ENCODE measurements at regions not wholly inside any gene's neighbourhood (a gene's known extent, or its start where the extent isn't known, plus 50 kb on each side); places are given as distances from the start of the nearest gene placed in this dataset.

DNA sequence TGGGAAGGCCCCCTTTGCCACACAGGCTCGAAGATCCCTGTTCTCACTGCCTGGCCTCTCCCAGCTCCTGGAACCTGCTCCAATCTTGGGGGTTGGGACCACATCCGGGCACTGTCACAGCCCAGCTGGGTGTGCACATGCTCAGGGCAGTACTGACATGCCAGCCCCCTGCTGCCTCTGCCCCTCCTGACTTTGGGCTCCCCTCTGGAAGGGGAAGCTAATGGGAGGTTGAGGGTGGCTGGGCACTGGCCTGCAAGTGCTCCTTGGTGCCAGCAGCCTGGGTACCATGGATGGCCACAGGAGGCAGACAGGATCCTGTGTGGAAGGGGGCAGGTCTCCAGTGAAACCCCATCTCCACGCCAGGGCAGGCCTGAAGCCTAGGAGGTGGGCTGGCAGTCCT, 126.1 kb upstream of the NOL4 start:
- Histone ChIP-seq H3K36me3 (no peaks in the 10 kb centered on the region), H3K27ac (no peak overlapping the region), H3K9me3 (no peaks in the 10 kb centered on the region), H3K4me1 (no peaks in the 10 kb centered on the region), H3K27me3 (no peaks in the 10 kb centered on the region), H3K4me3 (no peak overlapping the region)
- intact Hi-C loops (cut with DNase I; ENCODE audit: low total_unique reads): no loop called here
- no peak for DNase-seq (ENCODE audit: low spot score in 2 of 2)
- TF ChIP-seq POLR2AphosphoS5 (IDR thresholded peaks at IDR 0.05) (no peak), POLR2A (IDR thresholded peaks at IDR 0.05) (no peak)
- TF ChIP-seq, protein P1, sequence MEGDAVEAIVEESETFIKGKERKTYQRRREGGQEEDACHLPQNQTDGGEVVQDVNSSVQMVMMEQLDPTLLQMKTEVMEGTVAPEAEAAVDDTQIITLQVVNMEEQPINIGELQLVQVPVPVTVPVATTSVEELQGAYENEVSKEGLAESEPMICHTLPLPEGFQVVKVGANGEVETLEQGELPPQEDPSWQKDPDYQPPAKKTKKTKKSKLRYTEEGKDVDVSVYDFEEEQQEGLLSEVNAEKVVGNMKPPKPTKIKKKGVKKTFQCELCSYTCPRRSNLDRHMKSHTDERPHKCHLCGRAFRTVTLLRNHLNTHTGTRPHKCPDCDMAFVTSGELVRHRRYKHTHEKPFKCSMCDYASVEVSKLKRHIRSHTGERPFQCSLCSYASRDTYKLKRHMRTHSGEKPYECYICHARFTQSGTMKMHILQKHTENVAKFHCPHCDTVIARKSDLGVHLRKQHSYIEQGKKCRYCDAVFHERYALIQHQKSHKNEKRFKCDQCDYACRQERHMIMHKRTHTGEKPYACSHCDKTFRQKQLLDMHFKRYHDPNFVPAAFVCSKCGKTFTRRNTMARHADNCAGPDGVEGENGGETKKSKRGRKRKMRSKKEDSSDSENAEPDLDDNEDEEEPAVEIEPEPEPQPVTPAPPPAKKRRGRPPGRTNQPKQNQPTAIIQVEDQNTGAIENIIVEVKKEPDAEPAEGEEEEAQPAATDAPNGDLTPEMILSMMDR (IDR thresholded peaks at IDR 0.05): no peak

DNA sequence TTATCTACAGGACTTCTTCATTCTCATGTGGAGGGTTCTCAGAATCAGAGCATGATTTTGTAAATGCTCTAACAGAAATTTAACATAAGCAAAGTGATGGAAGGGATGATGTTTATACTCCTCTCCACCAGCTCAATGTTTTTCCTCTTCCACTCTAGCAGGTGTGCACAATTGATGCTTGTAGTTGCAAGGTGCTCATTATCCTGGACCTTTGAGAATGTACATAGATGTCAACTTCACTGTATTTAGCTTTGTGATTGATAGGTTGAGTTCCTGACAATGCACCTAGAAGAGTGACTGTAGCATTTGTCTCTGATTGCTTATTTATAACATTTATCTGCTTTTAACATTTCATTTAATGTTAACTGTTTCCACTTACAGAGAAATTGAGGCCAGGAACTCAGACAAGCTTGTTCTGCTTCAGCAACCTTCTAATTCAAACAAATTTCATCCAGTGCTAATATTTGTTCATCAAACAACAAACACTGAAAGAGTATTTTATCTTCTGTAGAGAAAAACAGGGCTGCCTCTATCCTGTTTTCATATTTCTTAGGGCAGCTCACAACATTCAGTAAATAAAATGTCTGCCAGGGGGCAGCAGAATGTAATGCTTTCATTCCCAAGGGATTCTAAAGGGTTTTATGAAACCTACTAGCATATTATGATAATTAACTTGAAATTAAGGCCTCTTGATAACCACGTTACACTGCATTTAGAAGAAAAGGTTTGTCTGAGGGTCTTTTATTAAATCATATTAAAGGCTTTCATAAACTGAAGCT, 127.9 kb upstream of the NOL4 start:
- Histone ChIP-seq H3K27ac (no peak overlapping the region), H3K36me3 (no peaks in the 10 kb centered on the region), H3K4me1 (no peaks in the 10 kb centered on the region), H3K9me3 (no peaks in the 10 kb centered on the region), H3K4me3 (no peak overlapping the region), H3K27me3 (no peaks in the 10 kb centered on the region)
- TF ChIP-seq, protein P1 (IDR thresholded peaks at IDR 0.05): no peak
- TF ChIP-seq POLR2A (IDR thresholded peaks at IDR 0.05): no peak
- TF ChIP-seq POLR2AphosphoS5 (IDR thresholded peaks at IDR 0.05): no peak
- intact Hi-C loops (cut with DNase I; ENCODE audit: low total_unique reads): no loop called here
- no peak for DNase-seq (ENCODE audit: low spot score in 2 of 2)

DNA sequence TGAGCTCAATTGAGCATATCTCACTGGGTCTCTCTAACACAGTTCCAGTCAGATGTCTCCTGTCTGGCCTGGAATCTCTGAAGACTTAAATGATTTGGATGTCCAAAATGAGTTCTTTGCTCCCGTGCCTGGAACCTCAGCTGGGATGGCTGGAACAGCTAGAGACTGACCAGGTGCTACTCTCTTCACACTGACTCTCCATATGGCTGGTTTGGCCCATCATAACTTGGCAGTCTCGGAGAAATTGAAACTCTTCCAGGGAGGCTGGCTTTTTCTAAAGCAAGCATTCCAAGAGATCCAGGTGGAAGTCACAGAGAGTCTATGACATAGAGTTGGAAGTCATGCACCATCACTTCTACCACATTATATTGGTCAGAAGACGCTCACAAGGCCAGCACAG, 129.6 kb upstream of the NOL4 start:
- Histone ChIP-seq H3K4me1 (no peaks in the 10 kb centered on the region), H3K4me3 (no peak overlapping the region), H3K9me3 (no peaks in the 10 kb centered on the region), H3K27ac (no peak overlapping the region), H3K36me3 (no peaks in the 10 kb centered on the region), H3K27me3 (no peaks in the 10 kb centered on the region)
- no peak for DNase-seq (ENCODE audit: low spot score in 2 of 2)
- TF ChIP-seq, protein P1 (IDR thresholded peaks at IDR 0.05): no peak
- TF ChIP-seq POLR2AphosphoS5 (IDR thresholded peaks at IDR 0.05) (no peak), POLR2A (IDR thresholded peaks at IDR 0.05) (no peak)
- intact Hi-C loops (cut with DNase I; ENCODE audit: low total_unique reads): no loop called here

DNA sequence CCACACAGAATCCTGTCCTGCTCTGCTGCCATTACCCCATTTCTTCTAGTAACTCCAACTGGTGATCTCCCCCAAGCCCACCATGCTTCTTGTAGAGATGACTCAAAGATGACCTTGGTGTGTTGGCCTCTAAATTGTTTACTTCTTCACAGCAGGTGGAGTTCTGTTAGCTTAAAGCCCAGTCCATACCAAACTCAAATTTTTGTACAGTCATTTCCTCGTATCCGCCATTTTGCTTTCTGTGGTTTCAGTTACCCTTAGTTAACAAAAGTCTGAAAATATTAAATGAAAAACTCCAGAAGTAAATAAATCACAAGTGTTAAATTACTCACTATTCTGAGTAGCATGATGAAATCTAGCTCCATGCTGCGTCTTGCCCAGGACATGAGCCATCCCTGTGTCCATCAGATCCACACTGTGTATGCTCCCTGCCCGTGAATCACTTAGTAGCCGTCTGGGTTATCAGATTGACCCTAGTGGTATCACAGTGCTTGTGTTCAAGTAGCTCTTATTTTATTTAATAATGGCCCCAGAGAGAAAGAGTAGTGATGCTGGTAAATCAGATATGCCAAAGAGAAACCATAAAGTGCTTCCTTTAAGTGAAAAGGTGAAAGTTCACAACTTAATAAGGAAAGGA, 133.3 kb upstream of the NOL4 start:
- H3K27ac ChIP-seq: no peak overlapping the region
- no peak for TF ChIP-seq POLR2AphosphoS5 (IDR thresholded peaks at IDR 0.05)
- no peak for TF ChIP-seq POLR2A (IDR thresholded peaks at IDR 0.05)
- TF ChIP-seq, protein P1 (IDR thresholded peaks at IDR 0.05): no peak
- no peaks in the 10 kb centered on the region for H3K9me3 ChIP-seq
- no peaks in the 10 kb centered on the region for H3K4me1 ChIP-seq
- intact Hi-C loops (cut with DNase I; ENCODE audit: low total_unique reads): no loop called here
- no peaks in the 10 kb centered on the region for H3K27me3 ChIP-seq
- no peaks in the 10 kb centered on the region for H3K36me3 ChIP-seq
- H3K4me3 ChIP-seq: no peak overlapping the region
- DNase-seq (ENCODE audit: low spot score in 2 of 2): no peak

DNA sequence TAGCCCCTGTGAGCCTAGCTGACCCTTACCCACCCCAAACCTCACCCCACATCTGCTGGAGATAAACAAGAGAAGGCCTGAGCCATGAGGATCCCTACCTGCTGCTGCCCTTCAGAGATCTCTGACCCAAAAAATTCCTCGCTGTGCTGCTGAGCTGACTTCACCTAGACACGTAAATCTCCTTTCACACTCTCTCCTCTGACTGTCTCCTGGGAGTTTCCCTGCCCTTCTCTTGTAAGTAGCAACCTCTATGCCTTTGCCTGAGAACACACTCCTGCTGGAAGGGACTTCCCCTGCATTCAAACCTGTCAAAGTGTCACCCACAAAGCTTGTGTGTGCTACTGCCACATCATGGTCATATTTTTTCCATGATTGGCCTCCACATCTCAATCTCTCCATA, 134.2 kb upstream of the NOL4 start:
- intact Hi-C loops (cut with DNase I; ENCODE audit: low total_unique reads): no loop called here
- no peaks in the 10 kb centered on the region for H3K27me3 ChIP-seq
- no peaks in the 10 kb centered on the region for H3K9me3 ChIP-seq
- TF ChIP-seq, protein P1 (IDR thresholded peaks at IDR 0.05): no peak
- TF ChIP-seq POLR2AphosphoS5 (IDR thresholded peaks at IDR 0.05): no peak
- no peak for TF ChIP-seq POLR2A (IDR thresholded peaks at IDR 0.05)
- no peak overlapping the region for H3K27ac ChIP-seq
- DNase-seq (ENCODE audit: low spot score in 2 of 2): no peak
- no peaks in the 10 kb centered on the region for H3K36me3 ChIP-seq
- H3K4me1 ChIP-seq: no peaks in the 10 kb centered on the region
- H3K4me3 ChIP-seq: no peak overlapping the region

Data from breast epithelium (tissue), 4 donors.